Stimulated activated naive CD8-positive, alpha-beta T cell treated with anti-CD3 and anti-CD28 coated beads, Interleukin-15, amount 100 ng/mL, for 72 hours (primary cell): ENCODE measurements at regions not wholly inside any gene's neighbourhood (a gene's known extent, or its start where the extent isn't known, plus 50 kb on each side); places are given as distances from the start of the nearest gene placed in this dataset.

Source experiments
- ATAC-seq: fragments of 150-1000 bp; cut with Tn5 transposase; 2 replicates; pipeline ENCODE4 v1.10.0; 2021; ENCODE audit warnings: mild to moderate bottlenecking, moderate library complexity
- DNase-seq, 2 donors: peaks; one replicate each; pipeline ENCODE4 v3.0.0; 2021 to 2022
- H3K27ac Mint-ChIP-seq, 2 donors: one replicate each; pipeline ENCODE4 v1.8.0; 2022; ENCODE audit warnings: mild to moderate bottlenecking in 2 of 2, mixed read lengths in 2 of 2, moderate library complexity in 2 of 2
- H3K27me3 Mint-ChIP-seq: one replicate; pipeline ENCODE4 v1.8.0; 2022; ENCODE audit warnings: mixed read lengths
- H3K4me1 Mint-ChIP-seq: one replicate; pipeline ENCODE4 v1.8.0; 2022; ENCODE audit warnings: mild to moderate bottlenecking, mixed read lengths
- H3K4me3 Mint-ChIP-seq, 2 donors: one replicate each; pipeline ENCODE4 v1.8.0; 2022; ENCODE audit warnings: mild to moderate bottlenecking in 2 of 2, mixed read lengths in 2 of 2, moderate library complexity in 1 of 2
- H3K9me3 Mint-ChIP-seq, 2 donors: one replicate each; pipeline ENCODE4 v1.8.0; 2022; ENCODE audit warnings: mixed read lengths in 2 of 2

DNA sequence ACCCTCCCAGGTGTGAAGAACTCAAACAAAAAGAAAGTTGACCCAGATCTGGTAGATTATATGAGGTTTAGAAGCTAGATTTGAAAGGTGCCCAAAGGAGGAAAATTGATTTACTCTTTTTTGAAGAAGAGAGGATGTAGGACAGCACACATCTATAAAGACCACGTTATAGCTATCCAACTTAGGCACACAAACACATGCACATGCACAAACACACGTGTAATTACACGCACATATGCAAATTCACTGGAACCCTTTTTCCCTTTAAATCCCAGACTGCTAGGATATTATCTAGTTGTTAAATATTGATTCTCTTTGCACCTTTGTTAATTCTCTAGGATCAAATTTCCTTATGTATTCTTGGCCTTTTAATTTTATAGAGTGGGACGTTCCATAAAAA is 272.8 kb upstream of the TBX18 start:
- Mint-ChIP-seq H3K9me3 (peaks cover 14 to 16% of the 10 kb centered on the region in 2 donors), H3K4me1 (no peaks in the 10 kb centered on the region), H3K4me3 (no peak overlapping the region), H3K27ac (no peak overlapping the region), H3K27me3 (no peaks in the 10 kb centered on the region)
- ATAC-seq: no peak
- DNase-seq: no peak

DNA sequence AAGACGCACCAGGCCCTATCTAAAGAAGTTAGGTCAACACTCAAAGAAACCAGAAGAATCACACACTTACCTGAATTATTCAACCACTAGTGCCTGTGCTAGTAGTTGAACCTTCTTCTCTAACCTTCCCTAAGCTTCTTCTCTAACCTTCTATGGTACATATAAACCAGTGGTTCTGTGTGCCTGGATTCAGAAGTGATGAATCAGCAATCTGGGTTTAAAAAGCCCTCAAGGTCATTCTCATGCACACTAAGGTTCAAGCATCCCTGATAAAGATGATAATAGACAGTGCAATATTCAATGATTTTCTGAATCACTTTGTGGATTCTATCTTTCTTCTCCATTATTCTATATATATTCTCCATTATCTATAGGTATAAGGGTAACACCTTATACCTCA is 271.4 kb upstream of the TBX18 start:
- Mint-ChIP-seq H3K27me3 (no peaks in the 10 kb centered on the region), H3K4me3 (no peak overlapping the region), H3K4me1 (no peaks in the 10 kb centered on the region), H3K27ac (no peak overlapping the region), H3K9me3 (peaks cover 14 to 16% of the 10 kb centered on the region in 2 donors)
- DNase-seq (no peak), ATAC-seq (no peak)

DNA sequence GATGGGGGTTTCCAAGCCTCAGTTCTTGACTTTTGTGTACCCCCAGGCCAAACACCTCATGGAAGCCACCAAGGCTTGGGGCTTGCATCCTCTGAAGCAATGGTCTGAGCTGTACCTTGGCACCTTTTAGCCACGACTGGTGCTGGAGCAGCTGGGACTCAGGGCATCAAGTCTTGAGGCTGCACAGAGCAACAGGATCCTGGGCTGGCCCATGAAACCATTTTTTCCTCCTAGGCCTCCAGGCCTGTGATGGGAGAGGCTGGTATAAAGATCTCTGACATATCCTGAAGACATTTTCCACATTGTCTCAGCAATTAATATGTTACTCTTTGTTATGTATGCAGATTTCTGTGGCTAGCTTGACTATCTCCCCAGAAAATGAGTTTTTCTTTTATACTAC is 269.1 kb upstream of the TBX18 start:
- H3K27ac Mint-ChIP-seq: no peak overlapping the region

DNA sequence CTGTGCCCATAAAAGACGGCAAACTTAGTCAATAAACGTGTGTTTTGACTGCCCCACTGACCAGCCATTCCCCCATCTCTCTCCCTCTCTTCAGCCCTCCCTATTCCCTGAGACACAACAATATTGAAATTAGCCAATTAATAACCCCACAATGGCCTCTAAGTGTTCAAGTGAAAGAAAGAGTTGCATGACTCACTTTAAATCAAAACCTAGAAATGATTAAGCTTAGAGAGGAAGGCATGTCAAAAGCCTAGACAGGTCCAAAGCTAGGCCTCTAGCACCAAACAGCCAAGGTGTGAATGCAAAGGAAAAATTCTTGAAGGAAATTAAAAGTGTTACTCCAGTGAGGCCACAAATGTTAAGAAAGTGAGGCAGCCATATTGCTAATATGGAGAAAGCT is 261.6 kb upstream of the TBX18 start:
- DNase-seq (no peak), ATAC-seq (no peak)
- Mint-ChIP-seq H3K4me1 (no peaks in the 10 kb centered on the region), H3K9me3 (no peaks in the 10 kb centered on the region), H3K4me3 (no peak overlapping the region), H3K27ac (no peak overlapping the region), H3K27me3 (no peaks in the 10 kb centered on the region)

More for the DNA sequence above, 269.1 kb upstream of the TBX18 start:
- Mint-ChIP-seq H3K4me1 (no peaks in the 10 kb centered on the region), H3K4me3 (no peak overlapping the region), H3K27me3 (no peaks in the 10 kb centered on the region), H3K9me3 (peaks cover 14 to 16% of the 10 kb centered on the region in 2 donors)
- no peak for ATAC-seq
- DNase-seq: no peak

DNA sequence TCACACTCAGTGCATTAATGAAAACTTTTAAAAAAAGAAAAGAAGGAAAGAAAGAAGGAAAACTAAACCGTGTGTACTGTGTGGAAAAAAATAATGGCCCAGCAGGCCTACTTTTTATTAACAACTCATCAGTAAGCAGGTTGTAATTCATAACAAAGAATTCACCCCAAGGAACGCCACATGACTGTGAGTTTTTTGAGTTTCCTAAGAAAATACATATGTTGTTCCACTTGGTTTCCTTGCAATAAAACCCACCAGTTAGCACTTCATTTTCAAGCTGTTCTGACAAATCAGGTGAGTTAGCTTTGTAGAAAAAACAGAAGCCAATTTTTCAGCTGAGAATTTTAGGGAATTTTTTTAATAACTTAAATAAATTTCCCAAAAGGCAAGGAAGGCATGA is 259.3 kb upstream of the TBX18 start:
- Mint-ChIP-seq H3K4me3 (no peak overlapping the region), H3K27ac (no peak overlapping the region), H3K27me3 (no peaks in the 10 kb centered on the region), H3K9me3 (no peaks in the 10 kb centered on the region), H3K4me1 (no peaks in the 10 kb centered on the region)
- DNase-seq (no peak), ATAC-seq (no peak)

DNA sequence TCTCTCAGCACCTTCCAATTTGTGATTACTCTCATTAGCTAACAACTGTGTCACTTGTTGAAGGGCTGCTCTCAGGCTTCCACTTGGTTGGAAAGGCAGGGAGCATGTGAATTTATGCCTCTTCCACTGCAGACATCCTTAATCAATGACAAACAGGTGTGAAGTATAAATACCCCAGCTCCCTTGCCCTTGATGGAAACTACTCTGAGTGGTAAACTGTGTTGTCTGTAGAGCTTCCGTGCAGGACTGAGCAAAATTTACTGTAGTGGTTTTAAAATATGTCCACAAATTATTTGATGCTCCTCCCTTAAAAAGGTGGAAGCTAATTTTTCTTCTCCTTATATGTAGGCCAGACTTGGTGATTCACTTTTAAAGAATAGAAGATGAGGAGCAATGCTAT is 253.0 kb upstream of the TBX18 start:
- no peak for ATAC-seq
- no peak for DNase-seq
- Mint-ChIP-seq H3K27ac (no peak overlapping the region), H3K9me3 (peaks cover 0 to 8% of the 10 kb centered on the region in 2 donors), H3K27me3 (peaks cover 9% of the 10 kb centered on the region), H3K4me3 (no peak overlapping the region), H3K4me1 (no peaks in the 10 kb centered on the region)

DNA sequence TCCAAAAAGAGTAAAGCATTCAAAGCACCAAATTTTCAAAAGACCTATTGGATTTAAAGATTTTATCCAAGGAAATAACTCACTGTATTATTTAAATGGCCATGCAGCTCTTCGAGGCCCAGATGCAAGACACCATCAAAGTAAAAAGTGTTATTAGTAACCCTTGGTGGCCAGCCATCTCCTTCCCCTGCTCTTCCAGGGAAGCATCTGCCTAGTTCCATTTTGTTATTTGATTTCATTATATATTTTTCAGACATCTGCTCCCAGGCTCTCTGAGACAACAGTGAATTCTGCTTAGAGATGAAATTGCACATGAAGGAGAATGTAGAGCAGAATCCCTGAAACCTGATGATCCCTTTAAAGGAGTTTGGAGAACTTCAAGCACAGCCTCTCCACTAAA is 252.3 kb upstream of the TBX18 start:
- ATAC-seq: no peak
- H3K27ac Mint-ChIP-seq: no peak overlapping the region
- peaks cover 0 to 8% of the 10 kb centered on the region in 2 donors for H3K9me3 Mint-ChIP-seq
- H3K27me3 Mint-ChIP-seq: peaks cover 9% of the 10 kb centered on the region
- H3K4me3 Mint-ChIP-seq: no peak overlapping the region
- DNase-seq: no peak
- no peaks in the 10 kb centered on the region for H3K4me1 Mint-ChIP-seq

DNA sequence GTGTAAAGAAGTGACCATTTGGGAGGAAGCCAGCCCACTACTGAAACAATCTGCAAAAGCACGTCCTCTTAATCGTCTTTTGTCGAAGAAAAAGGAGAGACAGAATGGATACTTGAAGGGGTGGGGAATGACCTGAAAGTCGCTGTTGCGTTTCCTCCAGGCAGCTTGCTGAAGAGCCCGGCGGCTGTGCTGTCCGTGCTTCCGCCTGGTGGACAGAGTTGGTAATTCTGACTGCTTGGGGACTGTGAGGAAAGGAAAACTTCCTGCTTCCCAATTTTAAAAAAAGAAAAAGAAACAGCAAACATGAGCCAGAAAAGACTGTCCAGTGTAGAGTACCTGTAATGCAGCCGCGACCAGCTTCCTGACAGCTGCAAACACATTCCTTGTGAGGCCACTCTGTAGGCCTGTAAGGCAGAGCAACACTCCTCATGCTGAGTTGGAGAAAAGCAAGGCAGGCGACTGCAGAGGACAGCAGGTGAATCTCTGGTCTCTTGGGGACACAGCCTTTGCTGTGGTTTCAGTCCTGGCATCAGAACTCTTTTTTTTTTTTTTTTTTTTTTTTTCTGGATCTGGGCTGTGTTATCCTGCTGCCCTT is 251.1 kb upstream of the TBX18 start:
- no peak for DNase-seq
- H3K27ac Mint-ChIP-seq: no peak overlapping the region
- peaks cover 0 to 8% of the 10 kb centered on the region in 2 donors for H3K9me3 Mint-ChIP-seq
- no peak overlapping the region for H3K4me3 Mint-ChIP-seq
- H3K4me1 Mint-ChIP-seq: no peaks in the 10 kb centered on the region
- peaks cover 9% of the 10 kb centered on the region for H3K27me3 Mint-ChIP-seq
- ATAC-seq: no peak

DNA sequence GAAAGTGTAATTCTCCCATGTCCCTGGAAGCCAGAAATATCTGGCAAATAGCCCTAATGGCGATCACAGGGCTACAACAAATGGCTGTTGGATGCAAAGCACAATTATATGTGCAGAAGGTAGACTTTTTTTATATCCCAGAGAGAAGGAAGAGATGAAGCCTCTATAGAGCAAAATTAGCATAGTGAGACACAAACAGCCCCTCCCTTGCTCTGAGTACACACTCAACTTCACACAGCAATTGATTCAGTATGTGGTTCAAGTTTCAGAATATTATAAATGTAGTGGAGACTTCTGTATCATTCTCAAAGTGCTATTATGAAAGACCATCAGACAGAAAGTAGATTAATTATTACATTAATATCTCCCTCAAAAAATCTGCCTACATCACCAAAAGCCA is 246.5 kb upstream of the TBX18 start:
- Mint-ChIP-seq H3K27ac (no peak overlapping the region), H3K27me3 (peaks cover 9% of the 10 kb centered on the region), H3K4me1 (no peaks in the 10 kb centered on the region), H3K9me3 (peaks cover 0 to 8% of the 10 kb centered on the region in 2 donors), H3K4me3 (no peak overlapping the region)
- ATAC-seq (no peak), DNase-seq (no peak)

DNA sequence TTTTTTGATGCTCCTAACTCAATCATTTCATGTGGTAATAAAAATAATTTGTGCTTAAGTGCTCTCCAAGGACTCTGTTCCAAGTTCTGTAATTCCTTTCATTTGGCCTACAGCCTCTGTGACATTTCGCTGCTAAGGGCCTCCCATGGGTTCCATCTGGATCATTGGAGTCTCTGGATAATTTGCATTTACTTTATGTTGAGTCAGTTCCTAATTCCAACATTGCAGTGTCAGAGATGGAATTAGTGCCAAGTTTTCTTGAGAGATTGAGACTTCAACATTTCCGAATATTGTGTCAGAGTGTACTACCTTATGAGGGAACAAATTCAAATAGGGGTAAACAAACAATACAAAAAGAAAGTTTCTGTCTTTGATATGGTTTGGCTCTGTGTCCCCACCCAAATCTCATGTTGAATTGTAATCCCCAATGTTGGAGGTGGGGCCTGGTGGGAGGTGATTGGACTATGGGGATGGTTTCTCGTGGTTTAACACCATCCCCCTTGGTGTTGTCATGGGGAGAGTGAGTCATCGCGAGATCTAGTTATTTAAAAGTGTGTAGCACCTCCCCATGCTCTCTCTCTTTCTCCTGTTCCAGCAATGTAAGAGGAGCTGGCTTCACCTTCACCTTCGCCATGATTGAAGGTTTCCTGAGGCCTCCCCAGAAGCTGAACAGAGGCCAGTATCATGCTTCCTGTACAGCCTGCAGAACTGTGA is 244.1 kb upstream of the TBX18 start:
- Mint-ChIP-seq H3K27me3 (no peaks in the 10 kb centered on the region), H3K9me3 (peaks cover 0 to 10% of the 10 kb centered on the region in 2 donors), H3K27ac (no peak overlapping the region), H3K4me1 (no peaks in the 10 kb centered on the region), H3K4me3 (no peak overlapping the region)
- no peak for DNase-seq
- no peak for ATAC-seq

DNA sequence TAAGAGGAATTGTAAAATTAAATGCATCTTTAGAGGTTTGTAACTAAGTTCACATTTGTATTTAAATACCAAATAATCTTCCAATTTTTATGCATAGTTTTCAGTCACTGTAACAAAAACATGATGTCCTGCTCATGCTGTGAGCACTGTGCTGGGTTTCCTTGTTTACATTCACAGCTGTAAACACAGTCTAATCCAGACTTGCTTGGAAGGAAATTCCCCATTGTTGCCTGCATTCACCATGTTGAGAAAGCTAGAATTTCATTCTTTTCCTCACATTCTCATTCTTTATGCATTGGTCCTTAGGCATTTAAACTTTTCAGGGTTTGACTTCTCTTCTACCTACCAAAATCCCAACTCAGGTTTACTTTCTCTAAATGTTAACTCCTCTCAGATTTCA is 242.0 kb upstream of the TBX18 start:
- Mint-ChIP-seq H3K27ac (no peak overlapping the region), H3K4me3 (no peak overlapping the region), H3K27me3 (no peaks in the 10 kb centered on the region), H3K4me1 (no peaks in the 10 kb centered on the region), H3K9me3 (peaks cover 0 to 10% of the 10 kb centered on the region in 2 donors)
- DNase-seq (no peak), ATAC-seq (no peak)

DNA sequence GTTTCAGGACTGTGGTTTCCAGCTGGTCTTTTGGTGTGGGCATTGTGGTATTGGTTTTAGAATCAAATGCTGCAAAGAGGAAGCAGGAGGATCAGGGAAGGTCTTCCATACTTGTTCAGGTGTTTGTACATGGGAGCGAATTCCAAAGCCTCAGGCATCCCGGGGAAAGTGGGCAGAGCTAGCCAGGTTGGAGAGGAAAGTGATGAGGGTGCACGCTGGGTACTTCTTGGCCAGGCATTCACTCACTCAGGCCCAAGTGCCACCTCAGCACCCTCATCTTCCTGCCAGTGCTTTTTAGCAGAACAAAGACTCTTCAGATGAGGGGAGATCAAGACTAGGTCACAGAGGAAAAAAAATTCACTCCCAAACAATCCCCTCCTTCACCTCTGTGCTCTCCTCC is 241.1 kb upstream of the TBX18 start:
- Mint-ChIP-seq H3K9me3 (peaks cover 0 to 10% of the 10 kb centered on the region in 2 donors), H3K27me3 (no peaks in the 10 kb centered on the region), H3K4me1 (no peaks in the 10 kb centered on the region), H3K4me3 (no peak overlapping the region), H3K27ac (no peak overlapping the region)
- no peak for DNase-seq
- ATAC-seq: no peak

DNA sequence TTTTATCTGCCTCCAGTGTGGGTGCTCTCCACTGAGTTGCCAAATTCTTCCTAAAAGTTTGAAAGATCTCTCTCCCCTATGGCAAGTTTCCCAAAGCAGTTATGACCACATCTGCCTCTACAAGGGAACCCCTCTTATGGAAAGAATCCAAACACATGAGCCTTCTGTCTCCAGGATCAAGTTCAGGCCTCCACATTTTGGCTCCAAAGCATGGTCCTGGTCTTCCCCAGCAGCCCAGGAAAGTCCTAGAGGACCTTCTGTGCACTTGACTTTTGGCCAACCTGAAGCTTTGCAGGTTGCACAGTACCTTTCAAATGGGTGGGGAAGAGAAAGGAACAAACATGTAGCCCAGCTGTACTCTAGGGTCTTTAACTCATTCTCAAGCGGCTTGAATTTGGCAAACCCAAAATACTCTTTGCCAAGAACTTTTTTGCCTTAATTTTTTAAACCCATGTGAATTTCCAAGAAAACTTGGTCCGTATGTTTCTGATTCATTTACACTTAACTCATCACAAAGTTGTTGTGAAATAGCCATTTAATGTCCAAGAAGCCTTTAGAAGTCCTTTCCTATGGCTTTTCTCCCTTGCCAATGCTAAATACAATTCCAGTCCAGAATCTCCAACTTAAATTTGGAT is 240.1 kb upstream of the TBX18 start:
- H3K27ac Mint-ChIP-seq: no peak overlapping the region
- no peaks in the 10 kb centered on the region for H3K4me1 Mint-ChIP-seq
- no peak for ATAC-seq
- no peak for DNase-seq
- H3K27me3 Mint-ChIP-seq: no peaks in the 10 kb centered on the region
- no peak overlapping the region for H3K4me3 Mint-ChIP-seq
- H3K9me3 Mint-ChIP-seq: peaks cover 0 to 10% of the 10 kb centered on the region in 2 donors

DNA sequence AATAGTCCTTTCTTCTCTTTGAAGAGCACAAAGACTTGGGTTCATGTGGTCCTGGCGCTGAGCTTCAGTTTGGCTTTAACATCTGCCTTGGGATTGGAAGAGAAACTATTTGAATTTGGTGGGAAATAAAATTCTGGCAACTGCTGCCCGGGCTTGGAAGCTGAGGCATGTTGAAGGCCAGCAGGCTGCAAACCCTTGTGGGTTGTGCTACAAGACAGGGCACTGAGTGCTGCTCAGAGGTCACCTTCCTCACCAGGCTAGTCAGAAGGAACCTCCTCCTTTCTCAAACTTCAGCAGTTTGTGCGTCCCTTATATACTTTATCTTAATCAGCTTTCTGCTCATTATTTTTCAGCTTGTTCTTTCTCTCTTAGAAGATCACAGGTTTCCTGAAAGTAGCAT is 238.4 kb upstream of the TBX18 start:
- ATAC-seq (no peak), DNase-seq (no peak)
- H3K27ac Mint-ChIP-seq: no peak overlapping the region
- H3K4me1 Mint-ChIP-seq: no peaks in the 10 kb centered on the region
- no peak overlapping the region for H3K4me3 Mint-ChIP-seq
- no peaks in the 10 kb centered on the region for H3K27me3 Mint-ChIP-seq
- peaks cover 0 to 10% of the 10 kb centered on the region in 2 donors for H3K9me3 Mint-ChIP-seq

DNA sequence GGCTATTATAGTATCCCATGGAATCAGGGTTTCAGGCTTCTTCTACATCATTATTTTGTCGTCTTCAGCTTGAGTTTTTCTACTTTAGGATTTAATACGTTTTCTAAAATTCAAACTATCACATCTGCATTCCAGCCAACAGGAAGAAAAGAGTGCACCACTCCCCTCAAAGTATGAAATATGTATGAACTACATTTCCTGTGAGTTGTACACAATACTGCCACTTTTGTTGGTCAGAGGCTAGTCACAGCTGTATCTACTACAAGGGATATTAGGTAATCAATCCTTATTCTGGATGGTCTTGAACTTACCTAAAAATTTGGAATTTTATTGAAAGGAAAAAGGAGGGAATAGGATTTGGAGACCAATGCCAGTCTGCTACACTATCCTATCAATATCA is 235.6 kb upstream of the TBX18 start:
- no peaks in the 10 kb centered on the region for H3K4me1 Mint-ChIP-seq
- DNase-seq (no peak), ATAC-seq (no peak)
- no peak overlapping the region for H3K4me3 Mint-ChIP-seq
- H3K27ac Mint-ChIP-seq: no peak overlapping the region
- no peaks in the 10 kb centered on the region for H3K27me3 Mint-ChIP-seq
- H3K9me3 Mint-ChIP-seq: peaks cover 0 to 10% of the 10 kb centered on the region in 2 donors

DNA sequence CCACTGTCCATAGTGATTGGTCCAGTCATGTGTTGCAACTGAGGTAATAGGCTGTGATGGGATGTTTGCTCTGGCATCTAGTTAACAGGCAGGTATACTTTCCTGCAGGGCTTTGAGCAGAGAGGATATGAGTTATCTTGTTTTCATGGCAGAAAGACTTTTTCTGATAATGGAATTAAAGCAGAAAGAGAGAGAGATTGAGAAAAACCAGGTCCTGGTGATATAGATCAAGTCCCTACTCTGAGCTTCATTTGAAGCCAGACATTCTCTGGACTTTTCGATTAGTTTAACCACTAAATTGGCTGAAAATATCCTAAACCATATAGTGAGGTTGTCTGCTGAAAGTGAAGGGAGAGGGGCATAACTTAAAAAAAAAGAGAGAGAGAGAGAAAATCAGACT is 233.8 kb upstream of the TBX18 start:
- ATAC-seq: no peak
- no peak overlapping the region for H3K4me3 Mint-ChIP-seq
- H3K4me1 Mint-ChIP-seq: no peaks in the 10 kb centered on the region
- H3K27ac Mint-ChIP-seq: no peak overlapping the region
- H3K27me3 Mint-ChIP-seq: no peaks in the 10 kb centered on the region
- peaks cover 0 to under 1% of the 10 kb centered on the region in 2 donors for H3K9me3 Mint-ChIP-seq
- DNase-seq: no peak
